ENCODE measurements at regions not wholly inside any gene's neighbourhood (a gene's known extent, or its start where the extent isn't known, plus 50 kb on each side); places are given as distances from the start of the nearest gene placed in this dataset.

GRCh38 chr9:85158512-85158911 is 489.0 kb downstream of the NTRK2 start:
- Mint-ChIP-seq H3K27me3 (no peaks in the 10 kb centered on the region), H3K27ac (no peak overlapping the region), H3K4me1 (no peaks in the 10 kb centered on the region), H3K9me3 (ENCODE audit: low read depth) (no peaks in the 10 kb centered on the region), H3K36me3 (ENCODE audit: low read depth) (no peaks in the 10 kb centered on the region), H3K4me3 (no peak overlapping the region)
- ChIA-PET CTCF (no interaction called here), POLR2A (no interaction called here)
- intact Hi-C loops (cut with DNase I, micrococcal nuclease), result no loop called here
- DNase-seq (no peak), ATAC-seq (no peak)

GRCh38 chr9:85157772-85158171 is 488.2 kb downstream of the NTRK2 start:
- ATAC-seq (no peak), DNase-seq (no peak)
- CTCF ChIA-PET, result no interaction called here
- no peaks in the 10 kb centered on the region for H3K27me3 Mint-ChIP-seq
- H3K4me1 Mint-ChIP-seq, result no peaks in the 10 kb centered on the region
- no peaks in the 10 kb centered on the region for H3K36me3 Mint-ChIP-seq (ENCODE audit: low read depth)
- POLR2A ChIA-PET, result no interaction called here
- intact Hi-C loops (cut with DNase I, micrococcal nuclease), result no loop called here
- no peak overlapping the region for H3K27ac Mint-ChIP-seq
- H3K4me3 Mint-ChIP-seq, result no peak overlapping the region
- H3K9me3 Mint-ChIP-seq (ENCODE audit: low read depth), result no peaks in the 10 kb centered on the region

- no peak overlapping the region for H3K27ac Mint-ChIP-seq
- no peak for DNase-seq
- no peaks in the 10 kb centered on the region for H3K9me3 Mint-ChIP-seq (ENCODE audit: low read depth)
- no peak overlapping the region for H3K4me3 Mint-ChIP-seq
- CTCF ChIA-PET, result interaction anchor here (1.5 kb wide), 1 partner anchor 15 kb away, joined by 7 read pairs; no protein-coding TSS in a partner anchor
- H3K4me1 Mint-ChIP-seq, result no peaks in the 10 kb centered on the region
- ATAC-seq, result no peak
- POLR2A ChIA-PET, result no interaction called here
- no peaks in the 10 kb centered on the region for H3K36me3 Mint-ChIP-seq (ENCODE audit: low read depth)
- intact Hi-C loops (cut with DNase I, micrococcal nuclease), result no loop called here
- H3K27me3 Mint-ChIP-seq, result no peaks in the 10 kb centered on the region
Observed at GRCh38 chr9:85156652-85157051, 487.1 kb downstream of the NTRK2 start.

- no peaks in the 10 kb centered on the region for H3K27me3 Mint-ChIP-seq
- ChIA-PET CTCF (interaction anchor here (1.5 kb wide), 1 partner anchor 14 kb away, joined by 7 read pairs; no protein-coding TSS in a partner anchor), POLR2A (no interaction called here)
- no peaks in the 10 kb centered on the region for H3K9me3 Mint-ChIP-seq (ENCODE audit: low read depth)
- ATAC-seq, result no peak
- no peaks in the 10 kb centered on the region for H3K36me3 Mint-ChIP-seq (ENCODE audit: low read depth)
- intact Hi-C loops (cut with DNase I, micrococcal nuclease), result no loop called here
- no peak overlapping the region for H3K4me3 Mint-ChIP-seq
- no peaks in the 10 kb centered on the region for H3K4me1 Mint-ChIP-seq
- DNase-seq, result no peak
- no peak overlapping the region for H3K27ac Mint-ChIP-seq
Observed at GRCh38 chr9:85155352-85155751, 485.8 kb downstream of the NTRK2 start.

- H3K27me3 Mint-ChIP-seq, result peaks cover 5% of the 10 kb centered on the region
- ChIA-PET CTCF (no interaction called here), POLR2A (no interaction called here)
- no peaks in the 10 kb centered on the region for H3K4me1 Mint-ChIP-seq
- no peaks in the 10 kb centered on the region for H3K9me3 Mint-ChIP-seq (ENCODE audit: low read depth)
- no peaks in the 10 kb centered on the region for H3K36me3 Mint-ChIP-seq (ENCODE audit: low read depth)
- ATAC-seq, result no peak
- no peak for DNase-seq
- H3K27ac Mint-ChIP-seq, result no peak overlapping the region
- H3K4me3 Mint-ChIP-seq, result no peak overlapping the region
- intact Hi-C loops (cut with DNase I, micrococcal nuclease), result no loop called here
Observed at GRCh38 chr9:85151741-85152140, 482.2 kb downstream of the NTRK2 start.

- POLR2A ChIA-PET, result no interaction called here
- ATAC-seq (no peak), DNase-seq (no peak)
- H3K4me1 Mint-ChIP-seq, result no peaks in the 10 kb centered on the region
- no peaks in the 10 kb centered on the region for H3K36me3 Mint-ChIP-seq (ENCODE audit: low read depth)
- no peak overlapping the region for H3K4me3 Mint-ChIP-seq
- no peaks in the 10 kb centered on the region for H3K9me3 Mint-ChIP-seq (ENCODE audit: low read depth)
- CTCF ChIA-PET, result no interaction called here
- peaks cover 5% of the 10 kb centered on the region for H3K27me3 Mint-ChIP-seq
- no peak overlapping the region for H3K27ac Mint-ChIP-seq
- intact Hi-C loops (cut with DNase I, micrococcal nuclease), result no loop called here
Observed at GRCh38 chr9:85151162-85151561, 481.6 kb downstream of the NTRK2 start.

GRCh38 chr9:85147046-85147640 is 477.6 kb downstream of the NTRK2 start:
- no peak overlapping the region for H3K27ac Mint-ChIP-seq
- H3K9me3 Mint-ChIP-seq (ENCODE audit: low read depth), result no peaks in the 10 kb centered on the region
- no peaks in the 10 kb centered on the region for H3K36me3 Mint-ChIP-seq (ENCODE audit: low read depth)
- H3K27me3 Mint-ChIP-seq, result peaks cover 5% of the 10 kb centered on the region
- POLR2A ChIA-PET, result no interaction called here
- H3K4me3 Mint-ChIP-seq, result no peak overlapping the region
- no peaks in the 10 kb centered on the region for H3K4me1 Mint-ChIP-seq
- intact Hi-C loops (cut with DNase I, micrococcal nuclease), result no loop called here
- DNase-seq, result no peak
- ATAC-seq, result no peak
- CTCF ChIA-PET, result no interaction called here

GRCh38 chr9:85142968-85143367 is 473.4 kb downstream of the NTRK2 start:
- ChIA-PET CTCF (interaction anchor here (1.1 to 1.3 kb wide), 2 partner anchors 10 to 467 kb away, joined by 3 read pairs; no protein-coding TSS in a partner anchor), POLR2A (interaction anchor here (0.6 kb wide), 1 partner anchor 509 kb away, joined by 3 read pairs; no protein-coding TSS in a partner anchor)
- Mint-ChIP-seq H3K4me1 (no peaks in the 10 kb centered on the region), H3K36me3 (ENCODE audit: low read depth) (no peaks in the 10 kb centered on the region), H3K27ac (no peak overlapping the region), H3K9me3 (ENCODE audit: low read depth) (no peaks in the 10 kb centered on the region), H3K4me3 (no peak overlapping the region), H3K27me3 (peaks cover 4% of the 10 kb centered on the region)
- no peak for DNase-seq
- intact Hi-C loops (cut with DNase I, micrococcal nuclease), result loop anchor here in 1 of 2 experiments (1.0 to 2.0 kb wide), 2 partner anchors 446 to 746 kb away; no protein-coding TSS in a partner anchor
- no peak for ATAC-seq

- H3K27ac Mint-ChIP-seq, result no peak overlapping the region
- intact Hi-C loops (cut with DNase I, micrococcal nuclease), result loop anchor here in 1 of 2 experiments (2.0 kb wide), 1 partner anchor 746 kb away; no protein-coding TSS in a partner anchor
- POLR2A ChIA-PET, result no interaction called here
- no peaks in the 10 kb centered on the region for H3K9me3 Mint-ChIP-seq (ENCODE audit: low read depth)
- CTCF ChIA-PET, result interaction anchor here (0.8 to 2.0 kb wide), 5 partner anchors 9 to 745 kb away, joined by 3 to 7 read pairs (median 3); no protein-coding TSS in a partner anchor
- H3K4me3 Mint-ChIP-seq, result no peak overlapping the region
- H3K27me3 Mint-ChIP-seq, result peaks cover 4% of the 10 kb centered on the region
- DNase-seq (no peak), ATAC-seq (no peak)
- H3K4me1 Mint-ChIP-seq, result no peaks in the 10 kb centered on the region
- H3K36me3 Mint-ChIP-seq (ENCODE audit: low read depth), result no peaks in the 10 kb centered on the region
Observed at GRCh38 chr9:85142496-85142911, 473.0 kb downstream of the NTRK2 start.

- Mint-ChIP-seq H3K9me3 (ENCODE audit: low read depth) (no peaks in the 10 kb centered on the region), H3K27ac (no peak overlapping the region), H3K27me3 (no peaks in the 10 kb centered on the region), H3K4me3 (no peak overlapping the region), H3K4me1 (no peaks in the 10 kb centered on the region), H3K36me3 (ENCODE audit: low read depth) (no peaks in the 10 kb centered on the region)
- intact Hi-C loops (cut with DNase I, micrococcal nuclease), result no loop called here
- POLR2A ChIA-PET, result no interaction called here
- CTCF ChIA-PET, result no interaction called here
- DNase-seq, result no peak
- no peak for ATAC-seq
Observed at GRCh38 chr9:85137696-85138095, 468.2 kb downstream of the NTRK2 start.

- ChIA-PET POLR2A (no interaction called here), CTCF (no interaction called here)
- intact Hi-C loops (cut with DNase I, micrococcal nuclease), result no loop called here
- H3K36me3 Mint-ChIP-seq (ENCODE audit: low read depth), result no peaks in the 10 kb centered on the region
- ATAC-seq (no peak), DNase-seq (no peak)
- H3K27ac Mint-ChIP-seq, result no peak overlapping the region
- H3K9me3 Mint-ChIP-seq (ENCODE audit: low read depth), result no peaks in the 10 kb centered on the region
- H3K27me3 Mint-ChIP-seq, result no peaks in the 10 kb centered on the region
- no peak overlapping the region for H3K4me3 Mint-ChIP-seq
- no peaks in the 10 kb centered on the region for H3K4me1 Mint-ChIP-seq
Observed at GRCh38 chr9:85136987-85137386, 467.5 kb downstream of the NTRK2 start.

GRCh38 chr9:85136507-85136906 is 467.0 kb downstream of the NTRK2 start:
- no peak overlapping the region for H3K4me3 Mint-ChIP-seq
- no peaks in the 10 kb centered on the region for H3K4me1 Mint-ChIP-seq
- POLR2A ChIA-PET, result no interaction called here
- H3K36me3 Mint-ChIP-seq (ENCODE audit: low read depth), result no peaks in the 10 kb centered on the region
- CTCF ChIA-PET, result no interaction called here
- H3K27me3 Mint-ChIP-seq, result no peaks in the 10 kb centered on the region
- ATAC-seq, result no peak
- no peak for DNase-seq
- no peak overlapping the region for H3K27ac Mint-ChIP-seq
- intact Hi-C loops (cut with DNase I, micrococcal nuclease), result no loop called here
- H3K9me3 Mint-ChIP-seq (ENCODE audit: low read depth), result no peaks in the 10 kb centered on the region

Data from activated CD4-positive, alpha-beta T cell treated with anti-CD3 and anti-CD28 coated beads for 36 hours (primary cell).